GM19372 (cell line): ENCODE measurements at regions not wholly inside any gene's neighbourhood (a gene's known extent, or its start where the extent isn't known, plus 50 kb on each side); places are given as distances from the start of the nearest gene placed in this dataset.
"Not testable (repeated sequence)": the region's sequence is repeated elsewhere in the genome, so short reads cannot be mapped to it uniquely, and the experiment has no call there.

Experiments used
- ATAC-seq: cut with Tn5 transposase; IDR thresholded peaks from one replicate; pipeline ENCODE4 v1.9.1; 2021; ENCODE audit warnings: mild to moderate bottlenecking, low read depth, moderate library complexity; ENCODE audit not compliant: unreplicated experiment

DNA sequence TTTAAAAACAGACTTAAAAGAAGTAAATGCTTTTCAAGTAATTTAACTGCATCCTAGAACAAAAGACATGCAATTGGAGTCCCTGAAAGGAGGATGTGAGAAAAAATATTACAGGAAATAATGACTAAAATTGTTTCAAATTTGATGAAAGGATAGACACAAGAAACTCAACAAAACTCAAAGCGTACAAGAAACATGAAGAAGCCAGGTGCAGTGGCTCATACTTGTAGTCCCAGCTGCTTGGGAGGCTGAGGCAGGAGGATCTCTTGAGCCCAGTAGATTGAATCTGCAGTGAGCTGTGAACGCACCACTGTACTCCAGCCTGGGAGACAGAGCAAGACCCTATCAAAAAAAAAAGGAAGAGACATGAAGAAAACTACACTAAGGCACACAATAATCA, 118.1 kb upstream of the SLC39A10 start:
- no peak for ATAC-seq

DNA sequence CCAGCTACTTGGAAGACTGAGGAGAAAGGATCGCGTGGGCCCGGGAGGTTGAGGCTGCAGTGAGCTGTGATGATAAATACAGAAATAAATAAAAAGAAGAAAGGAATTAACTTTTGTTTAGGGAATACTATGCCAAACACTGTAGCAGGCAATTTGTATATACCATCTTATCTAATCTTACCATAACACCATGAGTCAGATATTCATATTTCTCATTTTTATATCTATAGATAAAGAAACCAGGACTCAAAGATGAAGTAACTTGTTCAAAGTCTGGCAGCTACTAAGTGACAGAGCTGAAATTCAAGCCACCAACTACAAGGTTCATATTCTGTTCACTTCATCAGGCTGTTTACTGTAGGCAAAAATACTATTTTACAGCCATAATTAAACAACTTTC, 119.2 kb upstream of the SLC39A10 start:
- no peak for ATAC-seq

DNA sequence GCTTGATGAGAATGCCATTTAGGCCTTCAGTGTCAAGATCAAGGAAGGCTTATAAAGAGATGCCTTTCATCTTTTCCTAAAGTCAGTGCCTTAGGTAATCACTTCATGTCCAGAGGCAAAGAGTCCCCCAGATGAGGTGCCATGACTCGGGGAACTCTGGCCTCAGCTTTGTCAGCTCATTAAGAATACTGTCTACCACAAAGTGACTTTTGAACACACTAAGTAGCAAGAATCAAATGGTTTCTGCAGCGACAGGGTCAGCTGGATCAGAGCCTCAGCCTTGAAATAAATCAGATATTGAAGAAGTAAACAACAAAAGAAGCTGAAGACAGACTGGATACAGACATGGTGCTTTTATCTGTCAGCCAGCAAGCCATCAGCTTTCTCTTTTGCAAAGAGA, 120.1 kb upstream of the SLC39A10 start:
- ATAC-seq, result no peak

DNA sequence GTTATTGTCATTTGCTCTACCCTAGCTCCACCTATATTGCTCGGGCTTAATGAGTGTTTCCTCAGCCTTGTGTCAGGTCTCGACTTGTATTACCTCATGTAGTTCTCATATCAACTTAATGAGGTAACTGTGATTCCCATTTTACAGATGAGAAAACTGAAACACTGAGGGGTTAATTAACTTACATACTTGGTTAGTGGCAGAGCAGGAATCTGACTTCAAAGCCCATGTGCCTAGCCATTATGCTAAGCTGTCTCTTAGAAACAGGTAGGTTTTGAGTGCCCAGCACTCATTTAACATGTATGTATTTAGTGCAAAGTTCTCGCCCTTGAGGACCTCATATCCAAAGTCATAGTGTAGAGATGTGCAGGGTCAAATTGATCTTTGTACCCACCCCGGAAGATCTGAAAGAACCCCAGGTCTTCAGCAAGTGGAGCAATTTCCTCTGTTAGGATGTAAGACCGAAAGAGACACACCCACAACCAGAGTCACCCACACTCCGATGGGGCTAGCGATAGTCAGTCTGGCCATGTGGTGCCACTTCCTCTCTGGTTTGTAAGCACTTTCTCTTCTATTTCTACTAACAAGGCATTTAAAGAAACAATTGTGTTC, 121.0 kb upstream of the SLC39A10 start:
- peak; percentile 92 for ATAC-seq

DNA sequence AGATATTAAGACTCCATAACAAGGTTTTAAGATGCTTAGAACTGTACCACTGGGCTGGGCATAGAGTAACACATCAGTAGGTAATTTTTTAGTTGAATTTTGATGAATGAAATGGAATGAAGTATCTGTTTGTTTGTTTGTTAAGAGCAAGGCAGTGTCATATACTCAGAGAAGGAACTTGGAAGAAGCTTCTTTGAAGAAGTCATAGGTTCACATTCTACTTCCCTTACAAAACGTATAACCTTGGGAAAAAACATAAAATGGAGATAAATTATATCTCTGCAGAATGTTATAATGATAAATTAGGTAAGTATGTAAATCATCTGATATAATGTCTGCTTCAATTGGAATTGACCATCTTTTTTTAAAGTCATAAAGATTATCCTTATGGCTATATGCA, 122.1 kb upstream of the SLC39A10 start:
- ATAC-seq, result no peak

DNA sequence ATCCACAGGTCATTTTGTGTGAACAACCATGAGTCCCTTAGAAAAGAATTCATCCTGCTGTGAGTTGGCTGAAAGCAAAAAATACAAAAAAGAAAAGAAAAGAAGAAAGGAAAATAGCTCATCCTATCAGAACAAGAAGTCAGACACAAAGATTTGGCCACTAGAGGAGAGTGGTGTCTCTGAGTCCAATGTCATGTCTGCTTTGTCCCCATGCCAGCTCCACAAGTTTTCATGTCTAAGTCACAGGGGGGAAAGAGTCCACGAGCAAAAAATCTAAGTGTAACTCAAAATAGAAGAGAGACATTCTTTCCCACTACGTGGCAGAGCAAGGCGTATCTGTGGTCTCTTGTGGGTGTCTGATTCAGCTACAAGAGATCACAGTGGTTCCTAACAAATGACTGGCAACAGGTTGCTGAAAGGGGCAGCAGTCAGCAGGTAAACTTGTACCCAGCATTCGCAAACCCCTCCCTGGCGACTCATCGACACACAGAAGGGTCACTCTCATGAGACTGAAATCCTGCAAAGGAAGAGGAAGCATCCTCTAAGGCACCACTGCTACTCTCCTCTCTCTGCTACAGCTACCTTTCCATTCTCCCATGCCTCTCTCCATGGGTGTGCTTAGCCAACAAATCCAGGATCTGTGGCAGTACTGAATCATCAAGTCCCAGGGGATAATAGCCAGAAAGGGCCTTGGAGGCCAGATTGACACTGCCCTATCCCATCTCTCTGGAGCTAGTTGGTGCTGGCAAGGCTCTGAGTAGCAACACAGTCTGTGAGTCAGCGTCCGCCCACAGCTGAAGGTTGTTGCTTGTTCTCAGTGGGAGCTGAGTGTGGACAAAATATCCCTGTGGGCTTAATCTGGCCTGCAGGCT, 123.0 kb upstream of the SLC39A10 start:
- no peak for ATAC-seq

DNA sequence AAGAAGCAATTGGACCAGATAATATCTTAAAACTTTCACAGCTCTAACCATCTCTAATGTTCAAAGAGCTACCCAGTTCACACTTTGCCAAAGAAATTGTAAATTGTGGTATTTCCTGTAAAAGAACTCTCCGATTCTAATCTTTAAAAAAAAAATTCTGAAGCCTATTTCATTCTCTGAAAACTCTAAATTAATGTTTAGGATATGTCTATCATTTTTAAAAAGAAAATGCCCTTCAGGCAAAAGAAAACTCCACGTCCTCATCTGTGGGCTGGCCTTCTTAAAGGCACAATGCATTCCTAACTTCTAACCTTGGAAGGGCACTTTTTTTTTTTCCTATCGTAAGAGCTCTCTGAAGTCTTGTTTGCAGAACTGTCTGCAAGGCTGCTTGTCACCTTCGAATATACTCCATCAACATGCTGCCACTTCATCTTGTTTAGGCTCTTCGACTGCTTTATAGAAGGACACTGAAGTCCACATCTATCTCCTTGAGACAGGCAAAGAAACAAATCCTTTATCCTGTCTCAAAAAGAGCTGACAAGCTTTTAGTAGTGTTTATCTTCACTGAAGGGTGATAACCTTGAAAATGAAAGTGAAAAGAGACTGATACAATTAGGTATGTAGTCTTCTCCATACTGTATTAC, 124.3 kb upstream of the SLC39A10 start:
- peak; percentile 39 for ATAC-seq

DNA sequence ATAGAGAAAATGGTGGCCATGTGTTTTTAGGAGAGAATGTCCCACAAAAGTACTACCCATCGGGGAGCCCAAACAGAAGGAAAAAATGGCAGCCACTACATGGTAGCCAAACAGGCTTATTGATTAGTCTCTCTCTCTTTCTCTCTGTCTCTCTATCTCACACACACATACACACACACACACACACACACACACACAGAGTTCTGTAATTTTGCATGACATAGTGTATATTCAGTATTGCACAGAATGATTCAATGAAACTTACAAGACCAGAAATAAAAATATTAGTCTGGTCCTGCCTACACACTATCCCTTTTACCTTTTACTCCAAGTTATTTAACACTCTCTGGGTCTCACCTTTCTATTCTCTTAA, 124.8 kb upstream of the SLC39A10 start:
- ATAC-seq, result no peak

DNA sequence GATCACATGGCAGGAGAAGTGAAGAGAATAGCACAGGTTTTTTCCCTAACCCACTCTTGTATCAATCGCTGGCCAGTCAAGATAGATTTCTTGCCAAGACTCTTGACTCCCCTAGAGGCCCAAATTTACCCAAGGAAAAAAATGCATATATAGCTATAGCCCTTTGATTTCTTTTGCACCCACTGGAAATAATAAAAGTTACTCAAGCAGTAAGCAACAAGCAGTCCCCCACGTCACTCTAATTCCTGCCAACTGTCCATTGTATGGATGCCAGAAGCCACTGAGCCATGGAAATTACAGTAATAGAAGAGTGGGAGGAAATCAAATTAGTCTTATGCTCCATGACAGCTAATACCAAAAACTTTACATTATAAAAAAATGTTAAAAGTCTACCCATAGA, 125.3 kb upstream of the SLC39A10 start:
- no peak for ATAC-seq

DNA sequence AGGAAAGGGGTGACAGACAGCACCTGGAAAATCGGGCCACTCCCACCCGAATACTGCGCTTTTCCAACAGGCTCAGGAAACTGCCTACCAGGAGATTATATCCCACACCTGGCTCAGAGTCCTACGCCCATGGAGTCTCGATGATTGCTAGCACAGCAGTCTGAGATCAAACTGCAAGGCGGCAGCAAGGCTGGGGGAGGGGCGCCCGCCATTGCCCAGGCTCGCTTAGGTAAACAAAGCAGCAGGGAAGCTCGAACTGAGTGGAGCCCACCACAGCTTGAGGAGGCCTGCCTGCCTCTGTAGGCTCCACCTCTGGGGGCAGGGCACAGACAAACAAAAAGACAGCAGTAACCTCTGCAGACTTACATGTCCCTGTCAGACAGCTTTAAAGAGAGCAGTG, 133.8 kb upstream of the SLC39A10 start:
- ATAC-seq, result not testable (repeated sequence)

DNA sequence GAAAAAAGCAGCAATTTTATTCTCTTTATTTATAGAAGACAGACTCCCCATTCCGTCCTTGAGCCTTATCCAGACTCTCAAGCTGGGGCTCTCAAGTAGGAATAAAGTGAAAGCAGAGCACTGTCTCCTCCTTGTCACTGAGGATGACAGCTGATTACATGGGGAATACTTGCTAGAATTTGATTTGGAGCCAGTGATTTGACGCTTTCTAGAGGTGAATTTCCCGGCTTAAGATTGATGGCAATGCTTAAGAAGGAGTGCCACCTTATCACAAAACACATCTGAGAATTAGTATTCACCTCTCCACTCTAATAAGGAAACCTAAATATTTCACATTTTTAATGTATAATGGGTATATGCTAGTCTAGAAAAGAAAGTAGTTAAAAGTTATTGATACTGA, 135.4 kb upstream of the SLC39A10 start:
- no peak for ATAC-seq

DNA sequence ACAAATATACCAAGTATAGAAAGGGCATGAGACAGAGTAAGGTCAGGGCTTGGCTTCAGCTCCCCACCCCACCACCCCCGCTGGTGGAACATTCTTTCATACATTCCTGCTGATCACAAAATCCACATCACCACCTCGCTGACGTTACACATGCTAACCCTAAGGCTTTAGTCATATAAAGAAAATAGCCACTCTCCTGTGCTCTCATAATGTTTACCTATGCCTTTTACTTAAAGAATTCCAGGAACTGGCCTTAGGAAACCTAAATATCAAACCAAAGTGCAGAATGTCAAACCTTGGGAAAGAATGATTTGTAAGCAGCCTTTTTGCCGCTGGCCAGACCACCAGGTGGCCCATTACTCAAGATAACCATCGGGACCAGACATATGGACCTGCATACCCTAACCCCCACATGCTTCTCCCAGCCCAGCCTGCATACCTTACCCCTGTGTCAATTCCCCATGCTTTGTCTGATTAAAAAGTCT, 136.3 kb upstream of the SLC39A10 start:
- no peak for ATAC-seq

DNA sequence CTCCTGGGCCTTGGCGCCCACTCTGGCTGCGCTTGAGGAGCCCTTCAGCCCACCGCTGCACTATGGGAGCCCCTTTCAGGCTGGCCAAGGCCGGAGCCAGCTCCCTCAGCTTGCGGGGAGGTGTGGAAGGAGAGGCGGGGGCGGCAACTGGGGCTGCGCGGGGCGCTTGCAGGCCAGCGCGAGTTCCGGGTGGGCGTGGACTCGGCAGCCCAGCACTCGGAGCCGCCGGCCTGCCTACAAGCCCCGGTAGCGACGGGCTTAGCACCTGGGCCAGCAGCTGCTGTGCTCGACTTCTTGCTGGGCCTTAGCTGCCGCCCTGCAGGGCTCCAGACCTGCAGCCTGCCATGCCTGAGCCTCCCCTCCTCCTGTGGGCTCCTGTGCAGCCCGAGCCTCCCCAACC, 141.5 kb upstream of the SLC39A10 start:
- no peak for ATAC-seq

DNA sequence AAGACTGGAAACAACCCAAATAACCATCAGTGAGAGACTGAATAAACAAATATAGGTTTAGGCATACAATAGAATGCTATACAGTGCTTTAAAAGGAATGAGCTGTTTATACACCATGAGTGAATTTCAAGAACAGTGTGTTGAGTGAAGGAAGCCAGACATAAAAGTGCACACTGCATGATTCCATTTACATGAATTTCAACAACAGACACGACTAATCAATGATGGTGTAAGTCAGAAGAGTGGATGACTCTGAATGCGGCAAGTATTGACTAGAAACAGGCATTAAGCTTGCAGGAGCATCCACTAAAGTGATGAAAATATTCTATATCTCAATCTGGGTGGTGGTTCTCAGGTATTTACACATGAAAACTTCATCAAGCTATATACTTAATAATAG, 142.7 kb upstream of the SLC39A10 start:
- ATAC-seq, result no peak

DNA sequence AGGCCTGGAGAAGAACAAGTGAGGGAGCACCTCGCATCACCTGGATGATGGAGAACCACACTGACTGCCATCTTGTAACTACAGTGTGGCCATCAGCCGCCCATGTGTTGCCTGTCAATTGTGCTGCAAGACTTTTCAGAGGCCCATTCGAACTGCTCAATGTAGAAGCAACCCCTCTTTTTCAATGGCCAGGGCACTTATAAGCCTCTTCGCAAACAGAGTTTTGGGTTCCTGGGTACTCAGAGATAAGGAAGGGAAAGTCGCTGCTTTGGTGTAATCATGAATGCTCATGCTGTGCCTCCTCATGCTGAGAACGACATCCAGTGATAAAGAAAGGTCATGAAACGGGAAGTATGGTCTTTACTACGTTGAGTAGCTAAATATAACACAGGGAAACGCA, 143.9 kb upstream of the SLC39A10 start:
- ATAC-seq, result no peak

DNA sequence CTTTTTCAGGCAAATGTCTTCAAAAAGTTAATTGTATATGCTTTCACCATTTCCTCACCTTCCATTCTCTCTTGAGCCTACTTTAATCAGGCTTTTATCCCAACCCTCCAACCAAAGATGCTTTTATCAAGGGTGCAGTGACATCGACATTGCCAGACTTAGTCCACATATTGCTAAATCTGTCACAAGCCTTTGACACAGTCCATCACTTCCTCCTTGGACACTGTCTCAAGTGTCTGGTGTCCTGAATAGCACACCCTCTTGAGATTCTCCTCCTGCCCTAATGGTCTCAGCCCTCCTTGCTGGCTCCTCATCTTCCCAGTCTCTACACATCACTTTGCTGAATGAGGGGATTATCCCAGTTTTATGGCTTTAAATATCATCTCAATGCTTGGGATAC, 147.5 kb upstream of the SLC39A10 start:
- ATAC-seq, result no peak

DNA sequence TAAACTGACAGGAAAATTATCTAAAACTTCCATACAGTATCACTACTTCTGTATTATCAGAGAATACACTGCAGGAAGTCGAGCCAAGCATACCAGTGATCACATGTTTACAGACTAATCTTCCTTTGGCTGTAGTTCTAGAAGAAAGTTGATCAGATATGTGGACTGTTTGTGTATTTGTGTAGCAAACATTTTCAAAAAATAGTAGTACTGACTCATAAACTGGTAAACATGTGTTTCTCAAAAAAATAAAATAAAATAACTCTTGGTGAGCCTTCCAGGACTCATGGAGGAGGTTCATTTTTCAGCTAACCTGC, 148.9 kb upstream of the SLC39A10 start:
- no peak for ATAC-seq

DNA sequence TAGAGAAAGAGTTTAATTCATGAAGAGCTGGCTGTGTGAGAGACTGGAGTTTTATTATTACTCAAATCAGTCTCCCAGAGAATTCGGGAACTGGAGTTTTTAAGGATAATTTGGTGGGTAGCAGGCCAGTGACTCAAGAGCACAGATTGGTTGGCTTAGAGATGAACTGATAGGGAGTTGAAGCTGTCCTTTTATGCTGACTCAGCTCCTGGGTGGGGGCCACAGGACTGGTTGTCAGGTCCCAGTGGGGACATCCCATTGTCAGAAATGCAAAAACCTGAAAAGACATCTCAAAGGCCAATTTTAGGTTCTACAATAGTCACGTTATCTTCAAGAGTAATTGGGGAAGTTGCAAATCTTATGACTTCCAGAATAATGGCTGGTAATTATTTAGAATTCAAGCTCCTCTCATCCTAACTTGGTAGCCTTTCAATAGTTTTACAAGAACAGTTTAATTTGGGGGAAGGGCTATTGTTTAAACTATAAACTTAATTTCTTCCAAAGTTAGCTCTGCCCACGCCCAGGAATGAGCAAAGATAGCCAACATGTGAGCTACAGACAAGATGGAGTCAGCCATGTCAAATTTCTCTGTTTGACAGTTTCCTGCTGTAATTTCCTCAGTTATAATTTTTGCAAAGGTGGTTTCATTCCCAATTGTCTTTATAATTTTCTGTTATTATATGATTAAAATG, 149.4 kb upstream of the SLC39A10 start:
- no peak for ATAC-seq

DNA sequence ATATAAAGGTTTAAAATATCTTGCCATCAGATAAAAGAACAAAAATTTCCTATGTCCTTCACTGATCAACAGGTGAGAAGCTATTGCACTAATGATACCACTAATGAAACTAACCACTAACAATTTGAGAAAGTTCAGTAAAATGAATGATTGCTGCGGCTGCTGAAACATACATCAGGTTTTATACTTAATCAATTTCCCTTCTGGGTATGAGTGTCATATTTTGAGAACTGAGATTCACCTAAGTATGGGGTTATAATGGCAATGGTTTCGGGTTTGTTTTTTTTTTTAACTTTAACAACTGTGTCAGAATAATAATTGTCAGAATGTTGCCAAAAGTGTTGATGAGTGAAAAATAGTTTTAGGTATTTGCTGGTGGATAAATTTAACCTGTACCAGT, 151.3 kb upstream of the SLC39A10 start:
- ATAC-seq, result peak; percentile 91

DNA sequence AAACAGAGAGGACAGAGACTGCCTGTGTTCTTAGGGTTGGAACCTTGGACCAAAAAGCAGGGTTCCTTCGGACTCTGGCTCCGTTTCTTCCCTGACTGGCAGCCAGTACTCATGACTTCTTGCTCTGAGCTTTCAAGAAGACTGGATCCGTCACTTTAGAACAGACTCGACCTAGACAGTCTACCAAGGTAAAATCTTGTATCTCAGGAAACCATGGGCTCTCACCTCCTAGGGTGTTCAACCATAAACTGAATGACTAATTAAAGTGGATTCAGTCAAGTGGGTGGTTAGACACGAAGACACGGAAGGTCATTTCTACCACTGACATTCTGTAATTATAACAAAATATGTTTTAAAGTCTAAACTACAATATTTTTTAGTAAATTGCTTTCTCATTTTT, 153.8 kb upstream of the SLC39A10 start:
- no peak for ATAC-seq

DNA sequence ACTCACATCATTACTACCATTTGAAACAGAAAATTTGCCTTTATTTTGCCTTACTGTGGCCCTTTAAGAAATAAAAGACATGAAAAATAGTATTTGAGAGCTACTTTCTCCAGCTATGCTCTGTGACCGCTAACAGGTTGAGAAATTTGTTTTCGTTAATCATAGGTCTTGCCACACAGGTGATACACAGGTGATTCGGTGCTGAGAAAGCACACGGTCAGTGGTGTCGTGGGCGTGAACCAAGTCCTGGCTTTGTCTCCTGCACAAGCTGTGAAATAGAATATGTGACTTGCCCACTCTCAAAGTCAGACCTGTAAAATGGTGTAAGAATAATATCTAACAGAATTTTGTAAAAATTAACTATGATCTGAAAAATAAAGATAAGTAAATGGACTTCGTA, 155.3 kb upstream of the SLC39A10 start:
- ATAC-seq, result no peak
